WTC11 (cell line): ENCODE measurements at regions not wholly inside any gene's neighbourhood (a gene's known extent, or its start where the extent isn't known, plus 50 kb on each side); places are given as distances from the start of the nearest gene placed in this dataset.

ENCODE experiments used
- ATAC-seq: fragments of 200-7000 bp; cut with Tn5 transposase; 2 replicates; pipeline ENCODE4 v1.10.0; 2021; ENCODE audit warnings: mild to moderate bottlenecking, moderate library complexity
- CTCF ChIA-PET: fragments of 300-600 bp; sonication (Branson Sonifier 250); formaldehyde crosslinking; loops from one replicate; lab custom pipeline; 2021; ENCODE audit warnings: antibody characterized with exemption; lab: Charles Lee
- POLR2A ChIA-PET: fragments of 350-600 bp; sonication (Branson Sonifier 250); formaldehyde crosslinking; loops from one replicate; lab custom pipeline; 2021; ENCODE audit warnings: antibody characterized with exemption; lab: Charles Lee
- DNase-seq: peaks from one replicate; pipeline ENCODE4 v3.0.0; 2021; ENCODE audit warnings: low spot score
- H3K27ac Mint-ChIP-seq: 2 replicates; pipeline ENCODE4 v1.8.0; 2021; ENCODE audit warnings: mixed read lengths
- H3K27me3 Mint-ChIP-seq: 2 replicates; pipeline ENCODE4 v1.8.0; 2021; ENCODE audit warnings: low read depth, mild to moderate bottlenecking, moderate library complexity, mixed read lengths
- H3K36me3 Mint-ChIP-seq: 2 replicates; pipeline ENCODE4 v1.8.0; 2021; ENCODE audit warnings: mixed read lengths
- H3K4me1 Mint-ChIP-seq: 2 replicates; pipeline ENCODE4 v1.8.0; 2022; ENCODE audit warnings: mixed read lengths
- H3K4me3 Mint-ChIP-seq: 2 replicates; pipeline ENCODE4 v1.8.0; 2021; ENCODE audit warnings: mild to moderate bottlenecking, moderate library complexity, mixed read lengths
- H3K9me3 Mint-ChIP-seq: 2 replicates; pipeline ENCODE4 v1.8.0; 2021; ENCODE audit warnings: mixed read lengths
- GTF2I ChIP-seq: fragments of 250-450 bp; sonication (Bioruptor Pico); conservative IDR thresholded peaks from 2 replicates; pipeline ENCODE4 v1.4.0; 2021; ENCODE audit warnings: mild to moderate bottlenecking
- HMGXB4 ChIP-seq: sonication (generic); formaldehyde crosslinking; IDR thresholded peaks from 2 replicates; pipeline ENCODE4 v1.8.1; 2023; ENCODE audit warnings: mild to moderate bottlenecking, moderate library complexity, missing genetic modification reagents
- IRF1 ChIP-seq: sonication (generic); formaldehyde crosslinking; IDR thresholded peaks from 2 replicates; pipeline ENCODE4 v1.8.0; 2023; ENCODE audit warnings: missing genetic modification reagents
- MXD4 ChIP-seq: fragments of 250-450 bp; sonication (Bioruptor Pico); IDR thresholded peaks from 2 replicates; pipeline ENCODE4 v1.8.0; 2021; ENCODE audit warnings: mild to moderate bottlenecking, moderate library complexity, borderline replicate concordance
- NFE2L1 ChIP-seq: sonication (generic); formaldehyde crosslinking; IDR thresholded peaks from 2 replicates; pipeline ENCODE4 v1.8.1; 2023; ENCODE audit warnings: missing genetic modification reagents
- NR1H2 ChIP-seq: sonication (generic); formaldehyde crosslinking; IDR thresholded peaks from 2 replicates; pipeline ENCODE4 v1.9.0; 2021; ENCODE audit warnings: mild to moderate bottlenecking, moderate library complexity, missing genetic modification reagents
- OVOL2 ChIP-seq: fragments of 250-450 bp; sonication (Bioruptor Pico); IDR thresholded peaks from 2 replicates; pipeline ENCODE4 v1.9.0; 2021; ENCODE audit warnings: mild to moderate bottlenecking, borderline replicate concordance
- PREB ChIP-seq: sonication (generic); formaldehyde crosslinking; IDR thresholded peaks from 2 replicates; pipeline ENCODE4 v1.8.1; 2022; ENCODE audit warnings: mild to moderate bottlenecking, missing genetic modification reagents, moderate library complexity, borderline replicate concordance
- STAT6 ChIP-seq: sonication (generic); formaldehyde crosslinking; conservative IDR thresholded peaks from 2 replicates; pipeline ENCODE4 v1.8.1; 2023; ENCODE audit warnings: mild to moderate bottlenecking, low read depth, missing genetic modification reagents, moderate library complexity
- TP53 ChIP-seq: sonication (generic); formaldehyde crosslinking; IDR thresholded peaks from 2 replicates; pipeline ENCODE4 v1.8.1; 2023; ENCODE audit warnings: mild to moderate bottlenecking, missing genetic modification reagents
- ZNF138 ChIP-seq: sonication (generic); formaldehyde crosslinking; conservative IDR thresholded peaks from 2 replicates; pipeline ENCODE4 v1.8.1; 2022; ENCODE audit warnings: mild to moderate bottlenecking, moderate library complexity, missing genetic modification reagents
- ZNF317 ChIP-seq: sonication (generic); formaldehyde crosslinking; IDR thresholded peaks from 2 replicates; pipeline ENCODE4 v1.8.1; 2023; ENCODE audit warnings: low read depth, mild to moderate bottlenecking, moderate library complexity, missing genetic modification reagents, borderline replicate concordance
- ZNF423 ChIP-seq: fragments of 250-450 bp; sonication (Bioruptor Pico); IDR thresholded peaks from 2 replicates; pipeline ENCODE4 v2.1.2; 2022; ENCODE audit warnings: mild to moderate bottlenecking, moderate library complexity
- ZNF425 ChIP-seq: fragments of 250-450 bp; sonication (Bioruptor Pico); conservative IDR thresholded peaks from 2 replicates; pipeline ENCODE4 v1.9.0; 2021; ENCODE audit warnings: mild to moderate bottlenecking
- TF ChIP-seq, protein P1 (sequence below): sonication (generic); formaldehyde crosslinking; IDR thresholded peaks from 2 replicates; pipeline ENCODE4 v1.8.1; 2022; ENCODE audit warnings: missing genetic modification reagents, borderline replicate concordance
- TF ChIP-seq, protein P2 (sequence below): sonication (generic); formaldehyde crosslinking; IDR thresholded peaks from 2 replicates; pipeline ENCODE4 v1.8.1; 2023; ENCODE audit warnings: mild to moderate bottlenecking, missing genetic modification reagents, moderate library complexity
- TF ChIP-seq, protein P3 (sequence below): sonication (generic); formaldehyde crosslinking; IDR thresholded peaks from 2 replicates; pipeline ENCODE4 v1.8.0; 2023; ENCODE audit warnings: mild to moderate bottlenecking, missing genetic modification reagents
- TF ChIP-seq, protein P4 (sequence below): sonication (generic); formaldehyde crosslinking; IDR thresholded peaks from 2 replicates; pipeline ENCODE4 v1.8.0; 2022; ENCODE audit warnings: mild to moderate bottlenecking, missing genetic modification reagents

DNA sequence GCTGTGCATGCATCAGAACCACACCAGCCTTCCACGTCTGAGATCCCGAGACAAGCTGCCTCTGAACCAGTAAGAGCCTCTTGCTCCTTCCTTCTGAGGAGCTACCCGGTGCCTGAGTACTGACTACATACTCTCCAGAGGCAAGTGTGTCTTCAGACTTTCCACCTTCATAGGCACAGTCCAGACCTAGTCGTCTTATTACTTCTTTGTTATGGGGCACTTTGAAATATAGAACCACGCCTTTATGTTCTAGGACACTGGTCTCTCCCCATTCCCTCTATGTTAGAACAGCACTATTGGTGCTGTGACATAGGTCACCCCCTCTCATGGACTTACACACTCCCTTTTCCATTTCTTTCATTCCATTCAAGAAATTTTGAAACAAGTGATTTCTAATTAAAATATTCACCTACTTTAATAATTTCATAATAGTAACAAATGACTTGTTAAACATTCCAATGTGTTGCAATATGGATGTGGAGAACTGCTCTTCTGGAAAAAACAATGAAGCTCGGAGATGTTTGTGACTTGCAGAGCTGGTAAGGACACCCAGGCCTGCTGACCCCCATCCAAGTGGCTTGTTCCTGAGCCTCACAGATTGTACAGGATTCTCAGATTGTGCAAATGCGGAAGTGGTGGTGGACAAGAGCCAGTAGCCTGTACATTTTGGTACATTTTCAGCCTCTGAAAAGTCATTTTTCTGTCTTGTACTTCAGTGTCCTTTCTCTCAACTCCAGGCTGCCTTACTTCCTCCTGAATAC is 76.1 kb upstream of the SIPA1L2 start:
- no peaks in the 10 kb centered on the region for H3K27me3 Mint-ChIP-seq
- no peak overlapping the region for H3K27ac Mint-ChIP-seq
- TF ChIP-seq TP53 (CRISPR knock-in tag) (no peak), HMGXB4 (CRISPR knock-in tag) (no peak), ZNF317 (CRISPR knock-in tag) (no peak), STAT6 (CRISPR knock-in tag) (no peak), GTF2I (CRISPR knock-in tag) (no peak), IRF1 (CRISPR knock-in tag) (no peak), PREB (no peak), ZNF423 (CRISPR knock-in tag) (no peak)
- TF ChIP-seq, protein P1, sequence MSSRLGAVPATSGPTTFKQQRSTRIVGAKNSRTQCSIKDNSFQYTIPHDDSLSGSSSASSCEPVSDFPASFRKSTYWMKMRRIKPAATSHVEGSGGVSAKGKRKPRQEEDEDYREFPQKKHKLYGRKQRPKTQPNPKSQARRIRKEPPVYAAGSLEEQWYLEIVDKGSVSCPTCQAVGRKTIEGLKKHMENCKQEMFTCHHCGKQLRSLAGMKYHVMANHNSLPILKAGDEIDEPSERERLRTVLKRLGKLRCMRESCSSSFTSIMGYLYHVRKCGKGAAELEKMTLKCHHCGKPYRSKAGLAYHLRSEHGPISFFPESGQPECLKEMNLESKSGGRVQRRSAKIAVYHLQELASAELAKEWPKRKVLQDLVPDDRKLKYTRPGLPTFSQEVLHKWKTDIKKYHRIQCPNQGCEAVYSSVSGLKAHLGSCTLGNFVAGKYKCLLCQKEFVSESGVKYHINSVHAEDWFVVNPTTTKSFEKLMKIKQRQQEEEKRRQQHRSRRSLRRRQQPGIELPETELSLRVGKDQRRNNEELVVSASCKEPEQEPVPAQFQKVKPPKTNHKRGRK (CRISPR knock-in tag) = no peak
- TF ChIP-seq, protein P2, sequence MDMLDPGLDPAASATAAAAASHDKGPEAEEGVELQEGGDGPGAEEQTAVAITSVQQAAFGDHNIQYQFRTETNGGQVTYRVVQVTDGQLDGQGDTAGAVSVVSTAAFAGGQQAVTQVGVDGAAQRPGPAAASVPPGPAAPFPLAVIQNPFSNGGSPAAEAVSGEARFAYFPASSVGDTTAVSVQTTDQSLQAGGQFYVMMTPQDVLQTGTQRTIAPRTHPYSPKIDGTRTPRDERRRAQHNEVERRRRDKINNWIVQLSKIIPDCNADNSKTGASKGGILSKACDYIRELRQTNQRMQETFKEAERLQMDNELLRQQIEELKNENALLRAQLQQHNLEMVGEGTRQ (CRISPR knock-in tag) = no peak
- H3K4me3 Mint-ChIP-seq = no peak overlapping the region
- DNase-seq (no peak), ATAC-seq (no peak)
- ChIA-PET POLR2A (no interaction called here), CTCF (no interaction called here)
- H3K9me3 Mint-ChIP-seq = peaks cover 7% of the 10 kb centered on the region
- H3K36me3 Mint-ChIP-seq = no peaks in the 10 kb centered on the region
- H3K4me1 Mint-ChIP-seq = no peaks in the 10 kb centered on the region

- ATAC-seq (no peak), DNase-seq (no peak)
- ChIA-PET CTCF (no interaction called here), POLR2A (no interaction called here)
- H3K27ac Mint-ChIP-seq = no peak overlapping the region
- H3K27me3 Mint-ChIP-seq = no peaks in the 10 kb centered on the region
- H3K4me3 Mint-ChIP-seq = no peak overlapping the region
- no peaks in the 10 kb centered on the region for H3K36me3 Mint-ChIP-seq
- no peaks in the 10 kb centered on the region for H3K4me1 Mint-ChIP-seq
- no peaks in the 10 kb centered on the region for H3K9me3 Mint-ChIP-seq
- TF ChIP-seq MXD4 (CRISPR knock-in tag) (no peak), GTF2I (CRISPR knock-in tag) (no peak), NFE2L1 (CRISPR knock-in tag) (no peak), ZNF425 (no peak), ZNF138 (CRISPR knock-in tag) (no peak), NR1H2 (CRISPR knock-in tag) (no peak), OVOL2 (CRISPR knock-in tag) (no peak)
- TF ChIP-seq, protein P3, sequence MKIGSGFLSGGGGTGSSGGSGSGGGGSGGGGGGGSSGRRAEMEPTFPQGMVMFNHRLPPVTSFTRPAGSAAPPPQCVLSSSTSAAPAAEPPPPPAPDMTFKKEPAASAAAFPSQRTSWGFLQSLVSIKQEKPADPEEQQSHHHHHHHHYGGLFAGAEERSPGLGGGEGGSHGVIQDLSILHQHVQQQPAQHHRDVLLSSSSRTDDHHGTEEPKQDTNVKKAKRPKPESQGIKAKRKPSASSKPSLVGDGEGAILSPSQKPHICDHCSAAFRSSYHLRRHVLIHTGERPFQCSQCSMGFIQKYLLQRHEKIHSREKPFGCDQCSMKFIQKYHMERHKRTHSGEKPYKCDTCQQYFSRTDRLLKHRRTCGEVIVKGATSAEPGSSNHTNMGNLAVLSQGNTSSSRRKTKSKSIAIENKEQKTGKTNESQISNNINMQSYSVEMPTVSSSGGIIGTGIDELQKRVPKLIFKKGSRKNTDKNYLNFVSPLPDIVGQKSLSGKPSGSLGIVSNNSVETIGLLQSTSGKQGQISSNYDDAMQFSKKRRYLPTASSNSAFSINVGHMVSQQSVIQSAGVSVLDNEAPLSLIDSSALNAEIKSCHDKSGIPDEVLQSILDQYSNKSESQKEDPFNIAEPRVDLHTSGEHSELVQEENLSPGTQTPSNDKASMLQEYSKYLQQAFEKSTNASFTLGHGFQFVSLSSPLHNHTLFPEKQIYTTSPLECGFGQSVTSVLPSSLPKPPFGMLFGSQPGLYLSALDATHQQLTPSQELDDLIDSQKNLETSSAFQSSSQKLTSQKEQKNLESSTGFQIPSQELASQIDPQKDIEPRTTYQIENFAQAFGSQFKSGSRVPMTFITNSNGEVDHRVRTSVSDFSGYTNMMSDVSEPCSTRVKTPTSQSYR (CRISPR knock-in tag) = no peak
- TF ChIP-seq, protein P4, sequence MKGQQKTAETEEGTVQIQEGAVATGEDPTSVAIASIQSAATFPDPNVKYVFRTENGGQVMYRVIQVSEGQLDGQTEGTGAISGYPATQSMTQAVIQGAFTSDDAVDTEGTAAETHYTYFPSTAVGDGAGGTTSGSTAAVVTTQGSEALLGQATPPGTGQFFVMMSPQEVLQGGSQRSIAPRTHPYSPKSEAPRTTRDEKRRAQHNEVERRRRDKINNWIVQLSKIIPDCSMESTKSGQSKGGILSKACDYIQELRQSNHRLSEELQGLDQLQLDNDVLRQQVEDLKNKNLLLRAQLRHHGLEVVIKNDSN = no peak
Measured at GRCh38 chr1:232707142-232707541, 77.2 kb upstream of the SIPA1L2 start.
